PC-3 (cell line): ENCODE measurements at regions not wholly inside any gene's neighbourhood (a gene's known extent, or its start where the extent isn't known, plus 50 kb on each side); places are given as distances from the start of the nearest gene placed in this dataset.

Experiments used
- EZH2 ChIP-seq: fragments of 300-600 bp; sonication (generic); IDR thresholded peaks from one replicate; pipeline ENCODE4 v1.6.1; 2017; ENCODE audit warnings: antibody characterized with exemption, mild to moderate bottlenecking, low read length; ENCODE audit not compliant: unreplicated experiment
- EZH2phosphoT487 ChIP-seq: fragments of 300-600 bp; sonication (generic); IDR thresholded peaks from 2 replicates; pipeline ENCODE4 v1.6.1; 2018; ENCODE audit warnings: mild to moderate bottlenecking, antibody characterized with exemption, low read length, borderline replicate concordance
- TF ChIP-seq, protein P1 (sequence below): fragments of 300-600 bp; sonication (generic); conservative IDR thresholded peaks from 2 replicates; pipeline ENCODE4 v1.5.1; 2017; ENCODE audit warnings: antibody characterized with exemption, low read depth, mild to moderate bottlenecking, low read length

DNA sequence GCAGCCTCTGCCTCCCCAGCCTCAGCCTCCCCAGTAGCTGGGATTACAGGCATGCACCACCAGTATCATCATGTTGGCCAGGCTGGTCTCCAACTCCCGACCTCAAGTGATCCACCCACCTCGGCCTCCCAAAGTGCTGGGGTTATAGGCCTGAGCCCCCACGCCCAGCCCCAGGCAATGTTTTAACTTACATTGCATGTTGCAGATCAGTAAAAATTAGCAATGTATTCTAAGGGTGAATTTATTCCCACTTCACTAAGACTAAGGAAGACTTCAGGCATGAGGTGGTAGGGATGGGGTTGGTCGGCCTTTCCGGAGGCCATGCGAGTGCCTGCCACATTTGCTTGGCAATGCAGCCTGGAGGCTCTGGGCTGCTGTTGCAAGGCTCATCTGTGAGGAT, 66.8 kb upstream of the JDP2 start:
- TF ChIP-seq, protein P1, sequence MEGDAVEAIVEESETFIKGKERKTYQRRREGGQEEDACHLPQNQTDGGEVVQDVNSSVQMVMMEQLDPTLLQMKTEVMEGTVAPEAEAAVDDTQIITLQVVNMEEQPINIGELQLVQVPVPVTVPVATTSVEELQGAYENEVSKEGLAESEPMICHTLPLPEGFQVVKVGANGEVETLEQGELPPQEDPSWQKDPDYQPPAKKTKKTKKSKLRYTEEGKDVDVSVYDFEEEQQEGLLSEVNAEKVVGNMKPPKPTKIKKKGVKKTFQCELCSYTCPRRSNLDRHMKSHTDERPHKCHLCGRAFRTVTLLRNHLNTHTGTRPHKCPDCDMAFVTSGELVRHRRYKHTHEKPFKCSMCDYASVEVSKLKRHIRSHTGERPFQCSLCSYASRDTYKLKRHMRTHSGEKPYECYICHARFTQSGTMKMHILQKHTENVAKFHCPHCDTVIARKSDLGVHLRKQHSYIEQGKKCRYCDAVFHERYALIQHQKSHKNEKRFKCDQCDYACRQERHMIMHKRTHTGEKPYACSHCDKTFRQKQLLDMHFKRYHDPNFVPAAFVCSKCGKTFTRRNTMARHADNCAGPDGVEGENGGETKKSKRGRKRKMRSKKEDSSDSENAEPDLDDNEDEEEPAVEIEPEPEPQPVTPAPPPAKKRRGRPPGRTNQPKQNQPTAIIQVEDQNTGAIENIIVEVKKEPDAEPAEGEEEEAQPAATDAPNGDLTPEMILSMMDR = no peak
- TF ChIP-seq EZH2 (no peak), EZH2phosphoT487 (no peak)
